K562 (cell line): ENCODE measurements at regions not wholly inside any gene's neighbourhood (a gene's known extent, or its start where the extent isn't known, plus 50 kb on each side); places are given as distances from the start of the nearest gene placed in this dataset.

Source experiments
- NUFIP1 ChIP-seq: fragments of 450-650 bp; IDR thresholded peaks from 2 replicates; pipeline ENCODE4 v1.6.1; 2018; ENCODE audit not compliant: partially characterized antibody
- POLR2AphosphoS5 ChIP-seq: IDR thresholded peaks from 2 replicates; pipeline ENCODE4 v1.6.1; 2011; ENCODE audit warnings: mild to moderate bottlenecking, low read depth, low read length, moderate library complexity; ENCODE audit not compliant: control insufficient read depth, insufficient read depth
- RAD21 ChIP-seq, 2 experiments: fragments of 250-450 bp in 1 of 2; fragments of 450-650 bp in 1 of 2; sonication (Bioruptor Pico) in 1 of 2; formaldehyde crosslinking in 1 of 2; IDR thresholded peaks in 1 of 2; conservative IDR thresholded peaks in 1 of 2; 2 replicates each; pipeline versions ENCODE4 v1.4.0 to v1.8.0; 2020 to 2022; ENCODE audit warnings: mild to moderate bottlenecking in 2 of 2, moderate library complexity in 1 of 2
- ZKSCAN1 ChIP-seq: fragments of 150-350 bp; IDR thresholded peaks from 2 replicates; pipeline ENCODE4 v1.6.1; 2016; ENCODE audit warnings: low read depth, low read length
- ZNF274 ChIP-seq: IDR thresholded peaks from 2 replicates; pipeline ENCODE4 v1.6.1; 2011; ENCODE audit warnings: low read depth, mild to moderate bottlenecking, low read length, moderate library complexity, borderline replicate concordance
- TF ChIP-seq, protein P1 (sequence below), 3 experiments: IDR thresholded peaks in 2 of 3; conservative IDR thresholded peaks in 1 of 3; 2 replicates each; pipeline ENCODE4 v1.5.1; 2011 to 2012; ENCODE audit warnings: low read length in 3 of 3, mild to moderate bottlenecking in 3 of 3, control low read depth in 2 of 3, improper control_type of control experiment in 1 of 3, inconsistent platforms in 1 of 3, low read depth in 1 of 3, mixed read lengths in 1 of 3, moderate library complexity in 1 of 3; ENCODE audit not compliant: insufficient read depth in 2 of 3
- TF ChIP-seq, protein P2 (sequence below): sonication (generic); formaldehyde crosslinking; IDR thresholded peaks from 2 replicates; pipeline ENCODE4 v1.8.0; 2022; ENCODE audit warnings: mild to moderate bottlenecking, missing genetic modification reagents

DNA sequence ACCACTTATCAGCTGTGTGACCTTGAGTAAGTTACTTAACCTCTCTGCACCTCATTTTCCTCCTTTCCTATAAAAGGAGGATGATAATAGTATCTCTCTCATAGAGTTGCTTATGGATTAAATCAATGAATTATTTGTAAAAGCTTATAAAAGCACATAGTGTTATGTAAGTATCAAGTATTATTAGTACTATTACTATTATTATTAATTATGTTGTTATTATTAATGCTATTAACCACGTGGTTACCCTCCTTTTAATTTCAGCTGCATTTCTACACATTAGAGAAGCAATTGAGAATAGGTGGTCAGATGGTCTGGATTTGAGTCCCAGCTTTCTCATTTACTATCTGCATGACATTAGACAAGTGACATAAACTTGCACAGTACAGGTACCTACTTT, 58.1 kb upstream of the WNT4 start:
- TF ChIP-seq, protein P1, sequence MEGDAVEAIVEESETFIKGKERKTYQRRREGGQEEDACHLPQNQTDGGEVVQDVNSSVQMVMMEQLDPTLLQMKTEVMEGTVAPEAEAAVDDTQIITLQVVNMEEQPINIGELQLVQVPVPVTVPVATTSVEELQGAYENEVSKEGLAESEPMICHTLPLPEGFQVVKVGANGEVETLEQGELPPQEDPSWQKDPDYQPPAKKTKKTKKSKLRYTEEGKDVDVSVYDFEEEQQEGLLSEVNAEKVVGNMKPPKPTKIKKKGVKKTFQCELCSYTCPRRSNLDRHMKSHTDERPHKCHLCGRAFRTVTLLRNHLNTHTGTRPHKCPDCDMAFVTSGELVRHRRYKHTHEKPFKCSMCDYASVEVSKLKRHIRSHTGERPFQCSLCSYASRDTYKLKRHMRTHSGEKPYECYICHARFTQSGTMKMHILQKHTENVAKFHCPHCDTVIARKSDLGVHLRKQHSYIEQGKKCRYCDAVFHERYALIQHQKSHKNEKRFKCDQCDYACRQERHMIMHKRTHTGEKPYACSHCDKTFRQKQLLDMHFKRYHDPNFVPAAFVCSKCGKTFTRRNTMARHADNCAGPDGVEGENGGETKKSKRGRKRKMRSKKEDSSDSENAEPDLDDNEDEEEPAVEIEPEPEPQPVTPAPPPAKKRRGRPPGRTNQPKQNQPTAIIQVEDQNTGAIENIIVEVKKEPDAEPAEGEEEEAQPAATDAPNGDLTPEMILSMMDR (IDR thresholded peaks at IDR 0.05 in 2 of 3, conservative IDR thresholded peaks at IDR 0.05 in 1 of 3; ENCODE audit: insufficient read depth in 2 of 3, low read depth in 1 of 3, low read length in 3 of 3), result no peak
- TF ChIP-seq POLR2AphosphoS5, result no peak
- no peak for TF ChIP-seq ZKSCAN1
- TF ChIP-seq, protein P2, sequence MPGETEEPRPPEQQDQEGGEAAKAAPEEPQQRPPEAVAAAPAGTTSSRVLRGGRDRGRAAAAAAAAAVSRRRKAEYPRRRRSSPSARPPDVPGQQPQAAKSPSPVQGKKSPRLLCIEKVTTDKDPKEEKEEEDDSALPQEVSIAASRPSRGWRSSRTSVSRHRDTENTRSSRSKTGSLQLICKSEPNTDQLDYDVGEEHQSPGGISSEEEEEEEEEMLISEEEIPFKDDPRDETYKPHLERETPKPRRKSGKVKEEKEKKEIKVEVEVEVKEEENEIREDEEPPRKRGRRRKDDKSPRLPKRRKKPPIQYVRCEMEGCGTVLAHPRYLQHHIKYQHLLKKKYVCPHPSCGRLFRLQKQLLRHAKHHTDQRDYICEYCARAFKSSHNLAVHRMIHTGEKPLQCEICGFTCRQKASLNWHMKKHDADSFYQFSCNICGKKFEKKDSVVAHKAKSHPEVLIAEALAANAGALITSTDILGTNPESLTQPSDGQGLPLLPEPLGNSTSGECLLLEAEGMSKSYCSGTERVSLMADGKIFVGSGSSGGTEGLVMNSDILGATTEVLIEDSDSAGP (CRISPR knock-in tag), result no peak
- no peak for TF ChIP-seq ZNF274
- no peak for TF ChIP-seq NUFIP1
- TF ChIP-seq RAD21 (CRISPR knock-in tag; conservative IDR thresholded peaks at IDR 0.05 in 1 of 2, IDR thresholded peaks at IDR 0.05 in 1 of 2), result no peak
